GM19351 (cell line): ENCODE measurements at regions not wholly inside any gene's neighbourhood (a gene's known extent, or its start where the extent isn't known, plus 50 kb on each side); places are given as distances from the start of the nearest gene placed in this dataset.
"Not testable (repeated sequence)": the region's sequence is repeated elsewhere in the genome, so short reads cannot be mapped to it uniquely, and the experiment has no call there.

Source experiments
- ATAC-seq: cut with Tn5 transposase; IDR thresholded peaks from one replicate; pipeline ENCODE4 v1.9.1; 2021; ENCODE audit warnings: mild to moderate bottlenecking, moderate library complexity; ENCODE audit not compliant: unreplicated experiment

DNA sequence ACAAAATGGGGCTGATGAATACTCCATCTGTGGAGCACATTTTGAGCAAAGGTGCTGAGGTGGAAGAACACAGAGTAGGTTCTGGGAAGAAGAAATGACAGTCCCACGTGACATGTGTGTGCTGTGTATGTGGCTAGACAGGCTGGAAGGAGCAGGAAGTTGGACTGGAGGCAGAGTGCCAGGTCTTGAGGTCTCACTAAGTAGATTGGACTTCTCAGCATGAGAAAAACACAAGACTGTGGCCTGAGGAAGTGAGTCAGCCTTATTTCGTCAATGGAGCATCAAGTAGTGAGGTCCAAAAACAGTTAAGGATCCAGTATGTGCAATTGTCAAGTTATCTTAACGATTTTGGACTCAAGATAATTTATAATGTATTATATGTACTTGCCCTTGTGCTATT is 736.5 kb downstream of the KCNJ2 start:
- ATAC-seq = no peak

DNA sequence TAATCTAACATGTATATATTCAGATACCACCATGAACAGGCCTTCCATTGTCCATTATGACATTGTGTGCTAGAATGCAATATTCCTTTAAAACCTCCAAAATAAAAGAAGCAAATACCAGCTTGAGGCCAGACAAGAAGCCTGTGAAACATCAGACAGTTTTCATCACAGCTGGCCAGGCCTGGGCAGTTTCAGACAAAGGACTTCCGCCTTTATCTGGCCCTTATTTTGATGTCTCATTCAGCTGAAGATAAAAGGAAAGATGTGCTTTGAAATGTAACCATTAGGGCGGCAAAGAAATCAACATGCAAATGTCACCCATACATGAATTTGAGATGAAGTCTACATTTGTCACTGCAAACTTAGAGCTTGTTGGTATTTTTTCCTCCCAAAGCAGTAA is 737.5 kb downstream of the KCNJ2 start:
- no peak for ATAC-seq

DNA sequence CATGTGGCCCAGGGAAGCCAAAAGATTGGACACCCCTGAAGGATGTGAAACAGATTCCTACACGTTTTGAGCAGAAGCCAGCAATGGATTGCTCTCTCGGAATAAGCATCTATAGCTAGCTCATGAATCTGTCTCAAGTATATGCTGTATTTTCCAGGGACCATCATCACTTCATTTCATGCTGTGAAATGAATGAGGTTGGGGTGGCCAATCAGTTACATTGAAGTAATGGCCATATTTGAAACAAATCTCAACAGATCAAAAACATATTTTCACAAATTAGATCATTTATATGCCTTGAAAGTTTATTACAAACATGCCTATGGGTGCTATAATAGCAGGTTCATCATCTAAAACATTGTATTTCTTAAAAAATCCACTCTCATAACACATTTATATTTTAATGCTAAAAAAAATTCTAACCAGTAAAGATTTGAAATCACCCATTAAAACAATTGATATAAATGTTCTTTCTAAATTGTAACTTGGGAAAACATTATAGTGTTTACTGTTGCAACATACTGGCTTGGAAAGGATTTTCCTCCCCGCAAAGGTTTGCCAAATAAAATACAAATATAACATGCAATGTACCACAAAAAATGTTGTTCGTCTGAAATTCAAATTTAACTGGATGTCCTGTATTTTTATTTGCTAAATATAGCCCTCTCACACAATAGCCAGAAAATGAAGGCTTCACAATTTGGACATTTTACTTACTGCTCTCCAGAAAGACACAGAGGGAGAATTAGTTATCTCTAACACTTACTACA is 743.6 kb downstream of the KCNJ2 start:
- ATAC-seq = no peak

DNA sequence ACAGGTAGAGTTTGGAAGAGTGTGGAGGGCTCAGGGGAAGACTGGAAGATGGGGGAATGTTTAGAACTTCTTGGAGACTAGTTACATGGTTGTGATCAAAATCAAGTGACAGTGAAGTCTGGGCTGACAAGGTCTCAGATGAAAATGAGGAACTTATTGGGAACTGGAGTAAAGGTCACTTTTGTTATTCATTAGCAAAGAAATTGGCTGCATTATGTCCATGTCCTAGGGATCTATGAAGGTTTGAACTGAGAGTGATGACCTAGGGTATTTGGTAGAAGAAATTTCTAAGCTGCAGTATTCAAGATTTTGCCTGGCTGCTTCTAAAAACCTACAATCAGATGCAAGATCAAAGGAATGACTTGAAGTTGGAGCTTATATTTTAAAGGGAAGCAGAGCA is 747.1 kb downstream of the KCNJ2 start:
- no peak for ATAC-seq

DNA sequence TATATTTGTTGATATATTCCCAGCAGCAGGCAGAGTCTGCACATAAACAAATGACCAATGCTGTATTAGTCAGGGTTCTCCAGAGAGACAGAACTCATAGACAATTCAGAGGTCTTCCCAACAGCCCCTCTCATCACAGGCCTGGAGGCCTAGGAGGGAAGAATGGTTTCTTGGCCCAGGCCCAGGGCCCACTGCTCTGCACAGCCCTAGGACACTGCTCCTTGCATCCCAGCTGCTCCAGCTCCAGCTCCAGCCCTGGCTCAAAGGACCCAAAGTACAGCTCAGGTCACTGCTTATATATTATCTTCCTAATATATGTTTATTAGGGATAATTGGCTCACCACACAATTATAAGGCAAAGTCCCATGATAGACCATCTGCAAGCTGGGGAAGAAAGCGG is 749.9 kb downstream of the KCNJ2 start:
- no peak for ATAC-seq

DNA sequence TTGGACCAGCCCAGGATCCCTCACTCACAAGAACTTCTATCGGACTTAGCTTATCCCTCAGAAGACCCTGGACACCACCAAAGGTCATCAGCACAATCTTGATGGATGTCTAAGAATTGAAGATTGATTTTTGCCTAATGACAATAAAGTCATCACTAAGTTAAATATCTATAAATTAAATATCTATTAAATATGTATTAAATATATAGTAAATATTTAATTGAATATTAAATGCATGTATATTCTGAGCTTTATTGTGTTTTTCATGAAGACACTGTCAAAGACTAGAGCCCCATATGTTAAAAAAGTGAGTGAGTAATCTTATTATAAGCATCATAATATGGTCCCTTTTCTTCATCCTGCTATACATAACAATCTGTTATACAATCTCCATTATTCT is 751.1 kb downstream of the KCNJ2 start:
- ATAC-seq = no peak

DNA sequence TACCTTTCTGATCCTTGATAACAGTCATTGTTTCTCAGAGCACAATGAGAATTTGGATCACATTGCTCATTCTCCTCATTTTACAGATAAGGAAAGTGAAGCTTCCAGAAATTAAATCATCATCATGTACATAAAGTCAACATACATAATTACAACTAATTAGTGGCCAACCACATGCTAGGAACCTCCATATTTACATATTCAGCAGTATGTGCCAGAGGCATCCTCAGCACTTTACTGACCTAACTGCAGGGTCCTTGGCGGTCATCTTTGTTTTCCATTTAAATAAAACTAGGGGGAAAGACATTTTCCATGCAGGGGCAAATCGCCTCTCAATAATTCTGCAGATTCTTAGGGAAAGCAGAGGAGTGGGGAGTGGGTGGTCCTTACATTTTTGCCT is 752.9 kb downstream of the KCNJ2 start:
- no peak for ATAC-seq

DNA sequence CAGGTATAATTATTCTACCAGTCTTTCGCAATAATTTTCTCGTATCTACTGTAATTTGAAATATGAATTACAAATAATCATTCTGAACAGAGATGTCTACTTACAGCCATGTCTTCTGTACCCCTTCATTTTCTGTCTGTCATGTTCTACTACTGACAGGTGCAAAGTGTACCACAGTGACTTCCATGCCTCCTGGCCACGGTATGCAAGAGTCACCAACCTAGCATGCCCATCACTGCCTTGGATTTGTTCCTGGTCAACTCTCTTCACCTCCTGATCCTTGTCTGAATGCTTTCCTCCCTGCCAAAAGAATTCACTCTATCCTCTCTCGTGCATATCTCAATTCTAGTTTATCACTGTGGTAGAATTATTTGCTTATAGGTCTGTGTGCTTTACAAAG is 755.4 kb downstream of the KCNJ2 start:
- ATAC-seq = no peak

DNA sequence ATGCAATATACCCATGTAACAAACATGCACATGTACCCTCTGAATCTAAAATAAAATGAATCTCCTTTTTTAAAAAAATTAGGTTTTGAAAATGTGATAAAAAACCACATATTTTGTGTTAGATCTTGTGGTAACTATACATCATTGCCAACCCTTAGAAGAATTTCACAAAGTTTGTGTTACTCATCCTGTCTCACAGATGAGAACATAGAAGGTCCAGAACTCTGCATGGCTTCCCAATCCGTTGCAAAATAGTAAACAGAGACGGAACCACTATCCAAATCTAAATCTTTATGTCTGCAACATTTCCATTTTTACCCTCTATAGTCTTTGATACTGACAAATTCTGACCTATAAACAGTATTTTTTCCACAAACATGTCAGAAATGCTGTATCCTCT is 759.9 kb downstream of the KCNJ2 start:
- ATAC-seq = no peak

DNA sequence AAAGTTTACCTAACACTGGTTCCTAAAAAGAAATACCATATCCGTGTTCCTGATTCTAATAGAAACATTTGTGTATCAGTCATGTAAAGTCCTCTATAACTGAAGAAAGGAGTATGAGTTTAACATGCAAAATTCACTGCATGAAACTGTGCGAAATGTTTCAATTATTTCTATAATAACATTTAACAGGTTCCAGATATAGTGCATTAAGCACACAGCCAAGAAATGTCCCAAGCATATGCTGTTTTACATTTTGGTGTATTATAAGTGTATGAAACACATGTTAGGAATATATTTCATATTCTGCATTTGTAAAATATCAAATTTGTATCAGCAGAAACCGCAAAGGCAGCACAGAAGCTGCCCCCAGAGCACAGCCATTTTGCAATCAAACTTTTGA is 764.9 kb downstream of the KCNJ2 start:
- ATAC-seq = no peak

DNA sequence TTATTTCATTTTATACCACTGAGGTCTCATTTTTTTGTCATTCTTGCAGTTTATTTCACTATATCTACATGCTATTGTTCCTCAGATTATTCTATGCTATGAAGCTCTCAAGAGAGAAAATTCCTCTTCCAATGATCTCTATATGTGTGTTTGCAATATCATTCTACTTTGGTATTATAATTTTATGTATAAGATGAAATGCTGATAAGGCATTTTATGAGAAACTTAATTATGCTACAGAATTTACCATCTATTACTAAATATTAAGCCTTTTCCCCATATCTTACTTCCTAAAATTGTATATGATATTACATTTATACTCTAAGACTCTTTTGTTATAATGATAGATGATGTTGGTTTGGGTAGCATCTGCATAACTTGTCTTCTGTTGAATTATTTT is 765.5 kb downstream of the KCNJ2 start:
- ATAC-seq = no peak

DNA sequence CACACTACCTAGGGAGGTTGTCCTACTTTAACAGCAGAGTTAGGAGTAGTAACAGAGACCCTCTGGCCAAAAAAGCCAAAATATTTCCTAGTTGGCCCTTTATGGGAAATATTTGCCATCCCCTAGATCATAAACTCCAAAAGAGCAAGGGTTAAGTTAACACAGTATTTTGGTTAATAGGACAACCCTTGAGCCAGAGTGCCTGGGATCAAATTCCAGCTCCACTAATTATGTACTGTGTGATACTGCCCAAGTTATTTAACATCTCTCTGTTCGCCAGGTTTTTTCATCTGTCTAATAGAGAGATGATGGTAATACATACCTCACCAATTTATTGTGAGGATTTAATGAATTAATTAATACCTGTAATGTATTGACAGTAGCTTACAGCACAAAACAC is 767.4 kb downstream of the KCNJ2 start:
- ATAC-seq = no peak

DNA sequence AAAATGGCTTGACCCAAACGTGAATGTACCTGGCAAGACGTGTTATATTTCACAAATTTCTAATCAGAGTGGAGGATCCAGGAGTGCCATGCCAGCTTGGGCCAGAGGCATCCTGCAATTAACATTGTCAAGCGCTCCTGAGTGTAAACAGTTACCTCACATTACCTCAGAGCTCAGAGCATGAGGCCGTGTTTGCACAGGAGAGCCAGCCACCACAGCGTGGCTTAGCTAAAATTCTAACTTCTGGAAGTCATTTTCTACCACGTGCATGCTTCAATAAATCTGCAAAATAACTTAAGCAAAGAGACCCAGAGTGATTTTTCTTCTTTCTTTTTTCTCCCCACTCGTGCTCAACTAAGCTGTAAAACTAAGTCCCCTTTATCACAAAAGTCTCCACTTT is 769.0 kb downstream of the KCNJ2 start:
- ATAC-seq = no peak

DNA sequence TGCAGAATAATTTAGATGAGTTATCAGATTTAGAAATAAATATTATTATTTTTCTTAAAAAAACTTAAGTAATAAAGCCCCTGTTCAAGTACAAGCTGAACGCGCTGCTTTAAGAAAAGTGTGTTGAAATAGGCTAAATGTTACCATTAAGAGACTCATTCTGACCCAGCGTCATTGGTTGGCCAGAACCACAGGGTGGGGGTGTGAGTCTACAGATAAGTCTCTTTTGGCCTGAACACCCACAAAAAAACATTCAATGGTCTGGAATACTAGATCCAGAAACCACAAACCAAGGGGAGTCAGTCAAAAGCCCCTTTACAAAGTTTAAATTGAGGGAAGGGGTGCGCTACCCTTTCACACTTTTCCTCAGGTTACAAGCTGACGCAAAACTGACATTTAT is 776.1 kb downstream of the KCNJ2 start:
- no peak for ATAC-seq

DNA sequence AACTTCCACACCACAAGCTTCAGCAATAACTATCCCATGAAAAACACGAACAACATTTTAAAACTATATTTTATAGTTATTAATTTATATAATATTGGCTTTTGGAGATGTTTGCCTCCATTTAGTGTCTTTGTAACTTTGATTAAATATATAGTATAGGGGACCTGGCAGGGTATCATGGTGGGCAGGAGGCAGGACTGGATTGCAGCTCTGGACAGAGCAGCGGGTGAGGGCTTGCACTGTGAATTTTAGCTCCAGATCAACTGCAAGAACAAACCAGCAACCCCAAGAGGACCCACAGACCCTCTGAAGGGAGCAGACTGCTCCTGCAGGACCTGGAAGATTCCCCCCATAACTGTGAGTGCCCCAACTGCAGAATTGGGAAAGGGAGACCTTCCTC is 777.9 kb downstream of the KCNJ2 start:
- ATAC-seq = no peak

DNA sequence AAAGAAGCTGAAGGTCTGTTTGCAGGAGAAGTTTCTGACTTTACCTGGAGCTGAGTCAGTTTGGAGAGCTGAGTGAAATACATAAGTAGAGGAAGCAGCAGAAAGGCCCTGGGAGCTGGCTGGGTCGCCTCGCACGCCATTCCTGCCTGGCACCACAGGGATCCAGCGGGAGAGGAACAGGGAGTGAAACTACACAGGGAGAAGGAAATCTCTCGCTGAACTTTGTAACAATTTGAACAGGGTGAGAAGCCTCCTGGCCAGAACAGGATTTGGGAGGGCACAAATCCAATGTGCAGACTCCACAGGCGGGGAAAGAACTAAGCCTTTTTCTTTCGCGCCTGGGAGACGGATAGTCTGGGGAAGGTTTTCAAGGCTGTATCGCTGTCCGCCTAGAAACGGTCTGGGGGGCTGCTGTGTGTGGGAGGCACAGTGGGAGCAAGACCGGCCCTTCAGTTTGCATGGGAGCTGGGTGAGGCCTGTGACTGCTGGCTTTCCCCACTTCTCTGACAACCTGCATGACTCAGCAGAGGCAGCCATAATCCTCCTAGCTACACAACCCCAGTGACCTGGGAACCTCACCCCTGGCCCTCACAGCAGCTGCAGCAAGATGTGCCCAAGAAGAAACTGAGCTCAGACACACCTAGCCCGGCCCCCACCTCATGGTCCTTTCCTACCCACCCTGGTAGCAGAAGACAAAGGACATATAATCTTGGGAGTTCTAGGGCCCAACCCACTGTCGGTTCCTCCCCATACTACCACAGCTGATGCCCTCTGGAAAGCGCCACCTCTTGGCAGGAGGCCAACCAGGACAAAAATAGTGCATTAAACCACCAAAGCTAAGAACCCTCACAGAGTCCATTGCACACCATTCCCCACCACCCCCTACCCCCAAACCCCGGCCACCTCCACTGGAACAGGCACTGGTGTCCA is 778.6 kb downstream of the KCNJ2 start:
- ATAC-seq = no peak

DNA sequence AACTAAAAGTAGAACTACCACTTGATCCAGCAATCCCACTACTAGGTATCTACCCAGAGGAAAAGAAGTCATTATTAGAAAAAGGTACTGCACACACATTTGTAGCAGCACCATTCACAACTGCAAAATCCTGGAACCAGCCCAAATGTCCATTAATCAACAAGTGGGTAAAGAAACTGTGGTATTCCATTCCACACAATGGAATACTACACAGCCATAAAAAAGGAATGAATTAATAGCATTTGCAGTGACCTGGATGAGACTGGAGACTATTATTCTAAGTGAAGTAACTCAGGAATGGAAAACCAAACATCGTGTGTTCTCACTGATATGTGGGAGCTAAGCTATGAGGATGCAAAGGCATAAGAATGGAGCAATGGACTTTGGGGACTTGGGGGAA is 783.8 kb downstream of the KCNJ2 start:
- ATAC-seq = not testable (repeated sequence)

DNA sequence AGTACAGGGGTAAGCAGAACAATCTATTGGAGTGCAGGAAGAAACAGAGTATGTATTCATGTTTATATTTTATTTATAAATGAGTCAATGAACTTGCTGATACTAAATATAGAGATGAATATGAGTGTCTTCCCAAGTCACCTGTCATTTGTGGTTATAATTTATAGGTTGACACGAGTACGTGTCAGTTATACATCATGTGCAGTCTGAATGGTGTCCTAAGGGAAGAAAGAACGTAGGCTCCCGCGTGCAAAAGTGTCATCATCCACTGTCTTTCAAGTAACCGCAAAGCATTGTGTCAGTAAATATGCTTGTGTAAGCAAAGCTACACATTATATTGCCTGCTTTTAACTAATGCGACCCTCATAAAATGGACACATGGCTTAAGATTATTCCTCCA is 786.1 kb downstream of the KCNJ2 start:
- no peak for ATAC-seq

DNA sequence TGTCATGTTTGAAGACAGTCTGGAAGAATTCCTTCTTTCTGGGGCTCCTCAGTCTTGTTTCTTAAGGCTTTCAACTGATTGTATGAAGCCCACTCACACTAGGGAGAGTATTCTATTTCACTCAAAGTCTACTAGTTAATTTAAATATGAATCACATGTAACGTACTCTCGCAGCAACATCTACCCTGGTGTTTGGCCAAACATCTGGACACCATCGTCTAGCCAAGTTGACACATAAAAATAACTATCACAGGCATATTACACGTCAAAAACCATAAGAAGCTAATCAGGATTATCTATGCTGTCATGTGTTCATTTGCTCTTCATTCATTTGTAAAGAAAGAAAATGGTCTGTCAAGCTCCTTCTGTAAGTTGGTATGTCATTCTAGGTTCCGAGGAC is 787.4 kb downstream of the KCNJ2 start:
- ATAC-seq = no peak

DNA sequence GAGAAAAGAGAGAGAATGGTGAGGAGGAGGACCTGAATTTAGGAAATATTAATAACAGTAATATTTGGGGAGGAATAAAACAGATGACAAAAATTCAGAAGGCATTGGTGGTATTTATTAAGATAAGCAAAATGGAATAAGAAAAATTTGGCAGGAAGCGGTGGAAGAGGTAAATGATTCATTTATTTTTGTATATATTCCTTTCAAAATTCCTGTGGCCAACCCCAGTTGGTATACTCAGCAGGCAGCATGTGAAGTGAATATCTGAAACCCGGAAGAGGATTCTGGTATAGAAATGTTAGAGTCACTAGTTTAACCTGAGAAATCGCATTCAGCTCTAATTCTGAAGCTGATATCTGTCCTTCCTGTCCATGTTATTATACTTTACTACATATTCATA is 792.0 kb downstream of the KCNJ2 start:
- no peak for ATAC-seq

DNA sequence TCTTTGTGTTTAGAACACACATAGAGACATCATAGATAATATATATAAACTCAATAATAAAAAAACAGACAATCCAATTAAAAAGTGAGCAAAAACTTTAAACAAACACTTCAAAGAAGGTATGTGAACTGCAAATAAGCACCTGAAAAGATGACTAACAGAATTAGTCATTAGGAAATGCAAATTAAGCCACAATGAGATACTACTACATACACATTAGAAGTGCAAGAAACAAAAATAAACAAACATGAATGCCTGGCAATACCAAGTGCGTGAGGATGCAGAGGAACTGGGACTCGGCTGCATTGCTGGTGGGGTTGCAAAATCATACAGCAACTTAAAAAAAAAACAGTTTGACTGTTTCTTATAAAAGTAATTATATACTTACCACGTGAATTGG is 799.0 kb downstream of the KCNJ2 start:
- no peak for ATAC-seq

DNA sequence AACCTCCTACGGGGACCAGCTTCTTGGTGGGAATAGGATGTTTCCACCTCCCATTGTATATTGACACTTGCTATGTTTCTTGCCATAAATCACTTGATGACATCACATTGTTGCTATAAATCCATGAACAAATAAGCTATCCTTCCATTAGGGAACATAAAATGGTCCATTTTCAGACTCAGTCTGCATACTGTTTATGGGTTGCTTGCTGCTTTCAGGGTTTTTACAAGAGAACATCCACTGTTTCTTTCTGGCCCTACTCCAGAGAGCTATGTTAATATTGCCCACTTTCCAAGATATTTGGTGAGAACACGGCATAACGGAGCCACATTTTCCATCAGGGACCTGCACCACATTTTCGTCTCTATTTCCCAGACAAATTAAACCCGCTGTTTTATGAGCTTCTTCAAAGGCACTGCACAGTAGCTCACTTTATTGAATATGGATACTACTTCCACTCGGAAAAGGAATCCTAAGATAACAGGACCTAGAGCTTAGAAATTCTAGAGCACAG is 800.2 kb downstream of the KCNJ2 start:
- no peak for ATAC-seq
